ENCODE measurements at regions not wholly inside any gene's neighbourhood (a gene's known extent, or its start where the extent isn't known, plus 50 kb on each side); places are given as distances from the start of the nearest gene placed in this dataset.
"Not testable (repeated sequence)": the region's sequence is repeated elsewhere in the genome, so short reads cannot be mapped to it uniquely, and the experiment has no call there.

DNA sequence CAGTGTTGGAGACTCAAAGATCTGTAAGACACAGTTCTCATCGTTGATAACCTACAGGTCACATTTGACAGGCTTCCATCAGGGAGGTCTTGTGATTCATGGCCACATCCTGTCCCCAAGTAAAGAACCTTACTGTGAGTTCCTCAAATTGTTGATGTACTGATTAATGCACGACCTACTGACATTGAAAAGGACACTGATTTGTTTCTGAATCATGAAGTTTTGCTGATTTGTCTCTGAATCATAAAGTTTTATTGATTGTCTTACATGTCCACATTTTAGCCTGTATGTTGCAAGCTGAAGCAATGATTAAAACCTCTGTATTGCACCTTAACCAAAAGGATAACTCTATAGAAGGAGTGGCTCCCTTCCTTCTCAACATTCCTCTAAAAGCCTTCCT is 476.3 kb upstream of the RUNX1 start:
- no peak for DNase-seq (ENCODE audit: low read depth)

GRCh38 chr21:35521852-35522505 is 472.9 kb upstream of the RUNX1 start:
- no peak for DNase-seq (ENCODE audit: low read depth)

DNA sequence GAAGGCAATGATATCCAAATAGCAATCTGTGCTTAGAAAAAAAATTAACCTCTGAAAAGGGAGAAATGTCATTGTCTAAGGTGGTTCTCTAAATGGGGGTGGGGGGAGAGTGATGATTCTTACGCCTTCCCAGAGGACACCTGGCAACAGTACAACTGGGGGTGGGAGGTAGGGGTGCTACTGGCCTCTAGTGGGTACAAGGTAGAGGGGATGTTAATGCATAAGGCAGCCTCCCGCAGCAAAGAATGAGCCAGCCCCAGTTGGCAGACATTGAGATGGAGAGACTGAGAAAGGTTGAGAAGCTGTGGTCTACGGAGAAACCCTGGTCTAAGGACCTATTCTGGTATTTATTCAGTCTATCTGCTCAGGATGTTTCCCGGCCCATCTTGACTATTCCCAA is 472.2 kb upstream of the RUNX1 start:
- no peak for DNase-seq (ENCODE audit: low read depth)

DNA sequence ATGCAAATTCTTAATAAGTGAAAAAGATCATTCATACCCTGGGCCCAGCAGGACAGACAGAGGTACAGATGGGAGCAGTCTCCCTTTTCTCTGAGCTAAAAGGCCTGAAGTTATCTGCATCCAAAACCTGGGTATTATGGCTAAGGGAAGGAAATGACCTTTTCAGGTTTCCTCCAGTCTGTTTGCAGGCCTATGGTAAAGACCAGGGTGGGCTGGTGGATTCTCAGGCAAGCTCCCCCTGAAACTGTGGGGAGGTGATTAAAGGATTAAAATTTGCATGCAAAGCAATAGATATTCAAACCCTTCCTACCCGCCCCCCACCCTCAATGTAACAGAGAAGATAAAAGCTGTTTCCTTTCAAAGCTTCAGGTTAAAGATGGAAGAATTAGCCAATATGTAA is 471.8 kb upstream of the RUNX1 start:
- DNase-seq (ENCODE audit: low read depth) = no peak

DNA sequence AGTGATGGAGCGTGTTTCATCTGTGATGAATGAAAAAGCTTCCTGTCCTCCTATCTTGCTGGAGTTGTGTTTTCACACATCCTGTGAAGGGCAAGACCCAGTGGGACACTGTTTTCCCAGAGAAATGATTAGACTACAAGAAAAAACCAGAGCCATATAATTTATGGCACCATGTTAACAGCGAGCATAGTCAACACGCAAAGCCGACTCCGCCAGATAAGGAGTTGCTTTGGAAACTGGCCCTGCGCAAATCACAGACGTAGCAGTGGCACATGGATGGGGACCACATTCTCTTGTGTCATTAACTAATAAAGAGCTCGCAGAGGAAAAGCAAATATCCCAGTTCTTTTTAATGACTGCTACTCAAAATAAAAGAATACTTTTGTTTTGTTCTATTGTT is 471.2 kb upstream of the RUNX1 start:
- no peak for DNase-seq (ENCODE audit: low read depth)

DNA sequence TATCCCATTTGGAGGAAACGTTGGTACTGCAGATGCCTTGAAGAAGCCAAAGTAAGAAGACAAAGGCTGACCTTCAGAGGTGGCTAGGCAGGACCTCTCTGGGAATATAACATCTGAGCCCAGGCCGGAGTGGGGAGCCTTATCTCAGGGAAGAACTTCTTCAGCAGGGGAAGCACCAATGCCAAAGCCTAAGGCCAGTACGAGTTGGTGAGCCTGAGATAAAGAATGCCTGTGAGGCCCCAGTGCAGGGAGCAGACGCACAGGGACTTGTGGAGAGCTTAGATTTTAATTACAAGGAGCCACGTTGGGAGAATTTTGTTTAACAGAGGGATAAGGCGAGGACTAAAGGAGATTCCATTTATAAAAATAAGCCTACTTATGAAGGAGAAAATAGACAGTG is 468.8 kb upstream of the RUNX1 start:
- DNase-seq (ENCODE audit: low read depth) = no peak

GRCh38 chr21:35516292-35516691 is 467.2 kb upstream of the RUNX1 start:
- DNase-seq (ENCODE audit: low read depth) = not testable (repeated sequence)

GRCh38 chr21:35512346-35512745 is 463.2 kb upstream of the RUNX1 start:
- no peak for DNase-seq (ENCODE audit: low read depth)

GRCh38 chr21:35511696-35512162 is 462.6 kb upstream of the RUNX1 start:
- DNase-seq (ENCODE audit: low read depth) = no peak

DNA sequence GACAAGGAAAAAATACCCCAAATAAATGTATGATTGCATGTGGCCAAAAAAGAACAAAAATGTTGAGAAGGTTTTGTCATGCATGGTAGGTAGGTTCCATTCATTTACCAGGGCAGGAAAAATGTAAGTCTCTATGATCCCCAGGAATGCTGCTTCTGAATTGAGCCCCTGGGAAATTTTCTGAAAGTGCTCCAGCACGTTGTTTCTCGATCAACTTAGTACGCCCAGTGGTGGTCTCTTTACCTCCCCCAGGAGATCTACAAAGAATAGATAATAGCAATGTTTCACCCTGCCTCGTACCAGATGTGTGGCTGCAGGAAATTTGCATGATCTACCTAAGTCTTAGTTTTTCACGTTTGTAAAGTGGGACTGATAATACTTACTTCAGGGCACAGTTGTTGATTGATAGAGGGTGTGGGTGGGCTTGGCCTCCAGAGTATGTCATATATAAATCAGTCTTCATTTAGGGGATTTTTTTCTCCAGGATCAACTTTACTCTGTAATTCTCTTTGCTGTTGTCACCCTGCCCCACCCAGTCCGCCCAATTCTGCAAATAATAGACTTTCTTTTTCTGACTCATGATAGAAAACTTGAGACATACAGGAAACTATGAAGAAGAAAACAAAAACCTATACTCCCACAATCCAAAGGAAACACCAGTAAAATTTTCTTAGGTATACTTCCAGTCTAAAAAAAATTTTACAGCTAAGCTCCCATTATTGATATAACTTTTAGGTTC is 462.0 kb upstream of the RUNX1 start:
- no peak for DNase-seq (ENCODE audit: low read depth)

DNA sequence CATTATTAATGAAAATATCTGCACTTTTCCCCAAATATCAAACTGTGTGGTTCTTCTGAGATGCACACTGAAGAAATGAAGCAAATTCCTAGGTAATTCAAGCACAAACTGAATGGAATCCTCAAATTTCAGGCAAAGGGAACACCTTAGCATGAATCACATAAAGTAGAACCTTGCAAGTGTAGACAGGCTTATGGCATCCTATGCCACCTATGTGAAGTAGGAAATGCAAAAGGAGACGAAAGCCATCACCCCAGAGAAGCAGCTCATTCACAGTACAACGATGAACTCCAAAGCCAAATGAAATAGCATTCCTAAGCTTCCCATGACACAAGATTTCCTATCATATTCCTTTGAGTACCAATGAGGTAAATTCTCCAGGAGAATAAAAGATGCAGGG is 461.2 kb upstream of the RUNX1 start:
- no peak for DNase-seq (ENCODE audit: low read depth)

- DNase-seq (ENCODE audit: low read depth) = no peak
These were observed 460.1 kb upstream of the RUNX1 start for GRCh38 chr21:35509001-35509704.

GRCh38 chr21:35508139-35508888 is 459.2 kb upstream of the RUNX1 start:
- no peak for DNase-seq (ENCODE audit: low read depth)

DNA sequence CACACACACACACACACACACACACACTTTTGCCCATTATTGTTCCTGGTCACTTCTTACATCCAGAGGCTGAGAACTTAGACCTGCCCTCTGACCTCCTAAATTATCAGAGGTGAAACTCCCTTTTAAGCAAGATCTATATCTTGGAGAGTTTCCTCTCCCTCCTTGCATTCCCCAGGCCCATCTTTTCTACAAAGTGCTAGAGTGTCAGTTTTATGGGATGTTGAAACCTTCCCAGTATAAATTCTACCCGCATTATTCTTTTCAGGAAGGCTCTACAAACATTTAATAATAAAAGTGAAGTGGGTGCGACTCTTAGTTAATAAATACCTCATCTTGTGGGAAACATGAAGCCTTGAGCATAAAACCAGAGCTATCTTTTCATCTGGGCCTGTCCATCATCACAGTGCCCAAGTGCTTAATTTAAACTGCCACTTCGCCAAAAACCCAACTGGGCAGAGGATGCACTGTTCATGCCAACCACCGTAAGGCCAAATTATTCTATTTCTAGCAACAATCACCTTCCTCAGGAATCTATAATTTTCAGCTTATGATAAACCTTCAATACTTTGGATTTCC is 458.2 kb upstream of the RUNX1 start:
- DNase-seq (ENCODE audit: low read depth) = no peak

- DNase-seq (ENCODE audit: low read depth) = no peak
These were observed 457.7 kb upstream of the RUNX1 start for GRCh38 chr21:35506771-35507170.

- no peak for DNase-seq (ENCODE audit: low read depth)
These were observed 457.2 kb upstream of the RUNX1 start for GRCh38 chr21:35506352-35506751.

GRCh38 chr21:35504951-35505466 is 455.9 kb upstream of the RUNX1 start:
- DNase-seq (ENCODE audit: low read depth) = no peak

- no peak for DNase-seq (ENCODE audit: low read depth)
These were observed 455.2 kb upstream of the RUNX1 start for GRCh38 chr21:35504277-35504676.

GRCh38 chr21:35503671-35504070 is 454.6 kb upstream of the RUNX1 start:
- DNase-seq (ENCODE audit: low read depth) = peak; percentile 1

DNA sequence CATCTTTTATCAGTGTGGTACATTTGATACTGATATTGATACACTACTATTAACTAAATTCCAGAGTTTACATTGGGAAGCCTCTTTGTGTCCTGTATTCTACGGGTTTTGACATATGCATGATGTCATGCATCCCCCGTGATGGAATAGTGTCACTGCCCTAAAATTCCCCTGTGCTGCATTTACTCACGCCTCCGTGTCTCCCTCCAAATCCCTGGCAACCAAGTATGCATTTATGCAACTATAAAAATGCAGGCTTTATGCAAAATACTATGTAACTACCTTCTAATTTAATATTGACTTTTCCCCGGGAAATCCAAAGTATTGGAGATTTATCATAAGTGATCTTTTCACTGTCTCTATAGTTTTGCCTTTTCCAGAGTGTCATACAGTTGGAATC is 453.7 kb upstream of the RUNX1 start:
- DNase-seq (ENCODE audit: low read depth) = no peak

GRCh38 chr21:35497522-35497921 is 448.4 kb upstream of the RUNX1 start:
- not testable (repeated sequence) for DNase-seq (ENCODE audit: low read depth)

Measured in activated T-helper 1 cell treated with Interleukin-2 at 50 U/mL for 16 hours (primary cell).